Retina (tissue), 1 donor: ENCODE measurements at regions not wholly inside any gene's neighbourhood (a gene's known extent, or its start where the extent isn't known, plus 50 kb on each side); places are given as distances from the start of the nearest gene placed in this dataset.
A peak's percentile ranks its signal among the peaks of the same experiment; 100 is the strongest.
"Not testable (repeated sequence)": the region's sequence is repeated elsewhere in the genome, so short reads cannot be mapped to it uniquely, and the experiment has no call there.

Experiments used
- DNase-seq: peaks from one replicate; pipeline ENCODE4 v3.0.0-alpha.2; 2016

DNA sequence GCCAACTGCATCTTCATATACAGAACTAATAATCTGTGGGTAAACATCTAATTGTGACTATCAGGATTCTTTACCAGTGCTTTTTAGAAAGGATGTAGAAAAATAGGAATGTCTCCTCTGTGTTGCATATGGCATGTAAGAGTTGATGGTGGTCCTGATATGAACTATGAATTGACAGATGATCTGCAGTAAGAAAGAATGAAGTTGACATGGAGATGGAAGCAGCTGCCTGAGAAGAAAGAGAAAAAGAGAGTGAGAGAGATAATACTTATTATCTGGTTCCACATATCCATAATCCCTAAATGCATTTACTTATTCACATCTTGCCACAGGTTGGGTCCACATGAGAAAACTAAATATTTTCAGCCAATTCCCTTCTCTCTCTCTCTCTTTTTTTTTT, 1022.9 kb downstream of the SLC6A15 start:
- no peak for DNase-seq

GRCh38 chr12:83886479-83886878, 1026.1 kb downstream of the SLC6A15 start:
- DNase-seq: no peak

GRCh38 chr12:83870921-83871599, 1041.5 kb downstream of the SLC6A15 start:
- DNase-seq: not testable (repeated sequence)

DNA sequence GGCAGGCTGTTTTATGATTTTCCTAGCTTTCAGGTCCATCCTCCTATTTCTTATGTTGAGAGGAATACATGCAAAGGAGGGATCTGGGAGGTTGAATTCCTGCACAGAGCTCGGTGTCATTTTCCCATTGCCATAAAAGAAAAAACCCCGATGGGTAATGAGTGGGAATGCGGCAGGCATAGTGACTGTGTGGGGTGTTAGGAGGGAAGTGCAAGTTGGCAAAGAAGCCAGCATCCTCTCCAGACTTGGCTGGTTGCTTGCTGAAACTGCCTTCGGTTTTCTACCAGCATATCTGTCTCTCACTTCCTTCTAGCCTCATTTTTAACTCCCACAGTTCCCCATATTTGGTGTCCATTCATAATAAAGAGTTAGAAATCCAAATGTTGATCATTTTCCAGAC, 1046.1 kb downstream of the SLC6A15 start:
- no peak for DNase-seq

DNA sequence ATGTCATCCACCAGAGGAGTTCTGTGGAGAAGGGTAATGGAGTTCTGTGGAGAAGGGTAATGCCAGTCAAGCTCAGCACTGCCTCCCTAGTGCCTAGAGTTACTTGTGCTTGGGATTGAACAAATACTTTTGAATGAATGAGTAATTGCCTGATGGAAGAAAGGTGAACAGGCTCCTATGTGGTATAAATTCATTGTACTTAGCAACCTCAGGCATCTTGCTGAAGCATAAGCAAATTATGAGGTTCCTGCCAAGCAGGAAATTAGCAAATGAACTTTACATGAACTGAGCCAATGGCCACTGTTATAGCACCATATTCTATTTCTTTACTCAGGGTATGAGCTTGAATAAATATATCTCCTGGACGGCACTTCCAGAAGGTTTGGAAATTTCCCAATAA, 1047.2 kb downstream of the SLC6A15 start:
- no peak for DNase-seq

GRCh38 chr12:83864054-83864453, 1048.5 kb downstream of the SLC6A15 start:
- no peak for DNase-seq

DNA sequence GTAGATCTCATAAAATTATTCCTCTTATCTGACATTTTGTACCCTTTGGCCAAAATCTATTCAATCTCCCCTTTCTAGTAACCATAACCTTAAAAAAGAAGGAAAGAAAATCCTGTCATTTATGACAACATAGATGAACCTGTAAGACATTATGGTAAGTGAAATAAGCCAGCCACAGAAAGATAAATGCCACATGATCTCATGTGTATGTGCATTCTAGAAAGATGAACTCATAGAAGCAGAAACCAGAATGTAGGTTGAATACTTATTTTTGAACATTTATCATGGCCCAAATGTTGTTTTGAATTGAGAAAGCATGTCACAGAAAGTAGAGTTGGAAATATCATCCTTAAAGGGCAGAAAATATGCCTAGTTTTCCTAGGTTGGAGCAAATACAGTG, 1053.6 kb downstream of the SLC6A15 start:
- DNase-seq: no peak

DNA sequence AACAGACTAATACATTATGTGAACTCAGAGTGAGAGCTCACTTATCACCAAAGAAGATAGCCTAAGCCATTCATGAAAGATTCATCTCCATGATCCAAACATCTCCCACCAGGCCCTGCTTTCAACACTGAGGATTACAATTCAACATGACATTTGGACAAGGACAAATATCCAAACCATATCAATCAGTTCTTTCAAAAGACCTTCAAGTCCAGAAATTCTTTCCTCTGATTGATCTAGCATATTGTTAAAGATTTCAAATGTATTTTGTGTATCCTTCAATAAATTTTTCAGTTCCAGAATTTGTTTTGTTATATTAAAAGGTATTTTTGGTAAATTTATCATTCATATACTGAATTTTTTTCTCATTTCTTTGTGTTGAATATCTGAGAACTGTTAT, 1055.8 kb downstream of the SLC6A15 start:
- DNase-seq: no peak

- DNase-seq: no peak
These were observed 1062.1 kb downstream of the SLC6A15 start for GRCh38 chr12:83850531-83850930.

DNA sequence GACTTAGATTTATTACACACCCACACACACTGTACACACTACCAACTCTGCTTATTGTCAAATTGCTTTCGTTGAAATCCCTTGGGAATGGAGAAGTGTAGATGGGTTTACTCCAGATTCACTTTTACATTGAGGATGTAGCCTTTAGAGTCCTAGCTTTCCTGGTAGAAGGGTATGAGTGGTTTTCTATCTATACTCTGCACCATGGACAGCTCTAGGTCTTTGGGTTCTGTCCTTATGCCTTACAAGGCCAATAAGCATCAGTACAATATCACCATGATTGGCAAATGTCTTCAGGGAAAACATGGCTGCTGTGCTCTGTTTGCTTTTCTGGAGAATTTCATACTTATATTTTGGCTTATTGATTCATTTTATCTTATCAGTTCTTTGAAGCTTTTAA, 1063.9 kb downstream of the SLC6A15 start:
- DNase-seq: no peak

DNA sequence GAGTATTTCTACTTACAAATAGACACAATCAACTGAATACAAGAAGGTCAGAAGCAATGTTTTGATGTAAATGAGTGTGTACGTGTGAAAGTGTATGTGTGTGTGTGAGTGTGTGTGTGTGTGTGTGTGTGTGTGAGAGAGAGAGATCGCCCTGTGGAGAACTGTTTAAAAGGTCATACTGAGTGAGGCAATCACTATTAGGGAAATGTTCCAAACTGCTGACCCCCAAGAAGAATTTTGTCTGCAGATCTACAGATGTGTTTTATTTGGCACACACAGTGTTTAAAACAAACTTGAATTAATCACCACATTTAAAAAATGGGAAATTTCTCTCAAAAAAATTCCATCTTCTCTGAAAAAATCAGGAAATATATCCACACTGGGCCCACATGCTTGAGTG, 1069.1 kb downstream of the SLC6A15 start:
- DNase-seq: no peak

DNA sequence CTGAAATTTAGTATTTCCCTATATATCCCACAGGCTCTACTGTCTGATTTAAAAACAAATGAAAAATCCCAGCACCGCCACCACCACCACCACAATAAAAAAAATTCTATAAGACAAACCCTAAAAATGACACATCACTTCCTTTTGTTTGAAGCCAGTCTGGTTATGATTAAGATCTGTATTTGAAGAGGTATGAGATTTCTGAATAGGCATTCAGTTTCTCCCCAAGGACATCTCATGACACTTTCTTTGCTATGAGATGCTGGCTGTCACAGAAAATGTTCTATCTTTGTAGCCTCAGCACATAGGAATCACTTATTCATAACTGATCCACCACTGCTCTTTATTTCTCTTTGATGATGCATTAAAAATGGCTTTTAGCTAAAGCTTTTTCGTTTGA, 1071.0 kb downstream of the SLC6A15 start:
- DNase-seq: no peak

DNA sequence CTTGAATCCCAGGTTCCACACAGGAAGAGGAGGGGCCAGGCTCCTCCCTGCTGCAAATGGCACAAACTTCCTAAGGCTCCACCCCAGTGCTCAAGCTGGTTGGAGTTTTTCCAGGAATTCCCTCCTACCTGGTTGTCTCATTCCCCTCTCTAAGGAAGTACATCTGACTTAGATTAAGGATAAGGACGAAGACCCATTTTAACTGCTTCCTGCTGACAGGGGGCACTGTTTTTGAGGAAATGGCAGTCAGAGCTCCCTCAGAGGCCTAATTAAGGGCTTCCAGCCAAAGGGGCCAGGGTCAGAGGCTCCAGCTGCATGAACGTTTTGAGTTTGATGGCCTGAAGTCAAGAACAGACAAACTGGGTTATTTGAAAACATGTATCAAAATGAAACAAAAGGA, 1084.7 kb downstream of the SLC6A15 start:
- DNase-seq: no peak

DNA sequence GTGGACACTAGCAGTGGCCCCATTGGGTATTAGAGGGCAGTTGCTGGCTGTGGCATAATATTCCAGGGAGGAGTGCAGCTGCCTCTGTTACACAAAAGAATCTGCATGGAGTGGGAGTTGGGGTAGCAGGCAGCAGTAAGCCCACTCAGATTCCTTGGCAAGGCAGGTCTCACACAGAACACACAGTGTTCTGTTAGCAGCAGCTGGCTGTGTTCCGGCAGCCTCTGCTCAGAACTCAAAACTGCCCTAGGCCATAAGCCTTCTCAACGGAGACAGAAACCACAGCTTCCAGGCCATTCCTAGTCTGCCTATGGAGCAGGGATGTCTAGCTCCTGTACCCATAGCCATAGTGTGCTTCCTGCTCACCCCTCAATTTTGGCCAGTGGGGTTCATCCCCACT, 1085.4 kb downstream of the SLC6A15 start:
- no peak for DNase-seq

GRCh38 chr12:83826112-83826511, 1086.5 kb downstream of the SLC6A15 start:
- no peak for DNase-seq

GRCh38 chr12:83823386-83824045, 1089.1 kb downstream of the SLC6A15 start:
- DNase-seq: peak; percentile 22

DNA sequence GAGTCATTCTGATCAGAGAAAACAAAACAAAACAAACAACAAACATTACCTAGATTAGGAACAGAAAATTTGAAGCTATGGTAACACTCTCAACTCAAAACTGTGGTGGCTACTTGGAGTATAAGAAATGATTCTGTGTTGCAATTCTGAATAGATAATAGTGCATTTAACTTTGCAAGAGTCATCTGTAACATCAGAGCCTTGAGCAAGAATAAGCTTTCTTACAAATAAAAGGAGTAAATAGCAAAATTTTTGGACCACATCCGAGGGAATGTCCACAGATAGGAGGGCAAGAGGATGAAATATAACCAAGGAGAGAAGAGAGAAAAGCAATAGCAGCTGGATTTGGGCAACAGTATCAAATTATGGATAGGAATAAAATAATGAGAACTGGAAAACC, 1090.6 kb downstream of the SLC6A15 start:
- no peak for DNase-seq

DNA sequence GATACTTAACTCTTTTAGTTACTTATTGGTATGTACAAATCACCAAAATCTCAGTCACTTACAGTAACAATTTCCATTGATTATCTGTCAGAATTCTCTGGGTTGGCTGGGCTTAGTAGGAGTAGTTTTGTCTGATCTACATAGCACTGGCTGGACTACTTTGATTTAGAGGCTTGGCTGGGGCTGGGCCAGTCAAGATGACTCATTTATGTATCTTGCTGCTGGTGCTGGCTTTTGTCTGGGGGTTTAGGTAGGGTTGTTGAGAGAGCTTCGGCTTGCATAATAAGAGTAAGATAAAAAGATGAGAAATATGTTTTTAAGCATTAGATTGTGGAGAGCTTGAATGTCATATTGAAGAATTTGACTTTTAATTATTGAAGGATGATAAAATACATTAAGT, 1093.7 kb downstream of the SLC6A15 start:
- DNase-seq: no peak

GRCh38 chr12:83817730-83818129, 1094.9 kb downstream of the SLC6A15 start:
- DNase-seq: no peak

DNA sequence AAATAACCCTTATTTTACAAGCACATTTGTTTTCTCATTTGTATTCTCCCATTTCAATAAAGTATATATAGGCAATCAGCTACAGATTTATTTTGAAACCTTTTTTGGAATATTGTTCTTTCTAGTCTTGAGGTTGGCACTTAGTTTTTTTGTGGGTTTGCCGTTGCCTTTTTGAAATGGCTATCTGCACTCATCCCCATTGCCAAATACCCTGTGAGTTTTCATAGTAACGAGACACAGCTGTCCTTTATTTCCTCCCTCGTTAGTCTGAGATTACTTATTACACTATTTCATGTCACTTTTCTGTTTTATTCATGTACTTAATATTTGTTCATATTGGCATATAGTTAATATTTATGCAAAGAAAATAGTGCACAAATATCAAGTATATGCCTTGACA, 1104.0 kb downstream of the SLC6A15 start:
- no peak for DNase-seq

DNA sequence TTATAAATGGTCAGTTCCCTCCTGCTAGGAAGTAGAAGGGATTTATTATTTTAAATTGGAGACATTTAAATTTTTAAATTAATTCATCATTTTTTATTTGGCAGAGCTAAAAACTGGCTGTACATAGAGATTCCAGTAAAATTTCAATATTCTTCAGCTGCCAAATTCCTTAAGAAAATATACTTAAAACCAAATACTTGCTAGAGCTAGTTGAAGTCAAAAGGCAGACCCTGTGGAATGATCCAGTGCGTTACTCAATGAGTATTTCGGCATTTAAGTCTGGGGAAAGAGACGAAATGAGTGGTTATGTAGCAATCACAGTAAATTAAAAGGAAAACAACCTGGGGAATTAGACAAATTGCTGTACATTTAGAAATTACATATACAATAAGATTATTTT, 1104.7 kb downstream of the SLC6A15 start:
- DNase-seq: no peak

GRCh38 chr12:83805873-83806272, 1106.7 kb downstream of the SLC6A15 start:
- DNase-seq: no peak

DNA sequence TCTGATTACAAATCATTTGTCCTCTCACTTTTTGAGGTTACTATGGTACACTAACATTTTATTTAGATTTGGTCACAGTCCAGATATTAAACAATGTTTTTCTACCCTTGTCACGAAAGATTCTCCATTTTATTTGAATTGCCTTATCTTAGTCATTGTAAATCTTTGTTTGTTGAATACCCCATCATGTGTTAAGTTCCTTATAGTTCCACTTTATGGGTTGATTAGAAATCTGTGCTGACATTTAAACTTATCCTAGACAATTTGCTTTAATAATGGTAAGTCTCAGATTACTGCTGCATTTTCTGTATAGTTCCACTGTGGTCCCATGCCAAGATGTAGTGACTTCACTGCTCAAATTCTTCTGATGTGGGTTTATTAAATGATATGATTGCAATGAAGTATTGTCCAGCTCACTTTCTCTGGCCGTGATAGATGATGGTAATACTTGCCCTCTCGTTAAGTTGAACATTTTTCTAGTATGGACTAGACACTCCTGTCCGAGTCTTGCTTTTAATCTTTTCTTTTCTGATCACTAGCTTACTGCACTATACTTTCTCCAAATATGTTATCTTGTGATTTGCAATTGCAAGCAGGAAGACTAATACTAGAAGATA, 1107.3 kb downstream of the SLC6A15 start:
- DNase-seq: no peak

- no peak for DNase-seq
These were observed 1110.6 kb downstream of the SLC6A15 start for GRCh38 chr12:83801972-83802371.

- DNase-seq: no peak
These were observed 1112.6 kb downstream of the SLC6A15 start for GRCh38 chr12:83800022-83800421.
